DOHH2 (cell line): ENCODE measurements at regions not wholly inside any gene's neighbourhood (a gene's known extent, or its start where the extent isn't known, plus 50 kb on each side); places are given as distances from the start of the nearest gene placed in this dataset.

ENCODE experiments used
- CTCF ChIP-seq: fragments of 200-600 bp; sonication (generic); IDR thresholded peaks from one replicate; pipeline ENCODE4 v1.5.1; 2014; ENCODE audit warnings: antibody characterized with exemption, mild to moderate bottlenecking, low read depth, low read length; ENCODE audit not compliant: poor library complexity, severe bottlenecking
- EZH2phosphoT487 ChIP-seq: fragments of 200-600 bp; sonication (generic); IDR thresholded peaks from 2 replicates; pipeline ENCODE4 v1.6.1; 2017; ENCODE audit warnings: borderline replicate concordance, mild to moderate bottlenecking, antibody characterized with exemption, low read length, moderate library complexity, mixed read lengths

- TF ChIP-seq CTCF (no peak), EZH2phosphoT487 (no peak)
Observed at GRCh38 chr20:21022925-21023324, 83.2 kb downstream of the LINC00237 start.
